ENCODE measurements at regions not wholly inside any gene's neighbourhood (a gene's known extent, or its start where the extent isn't known, plus 50 kb on each side); places are given as distances from the start of the nearest gene placed in this dataset.

- Histone ChIP-seq H3K36me3 (ENCODE audit: insufficient read depth, low read length) (no peaks in the 10 kb centered on the region), H3K9ac (ENCODE audit: low read length) (no peak overlapping the region), H3K9me2 (ENCODE audit: insufficient read depth, low read length) (no peaks in the 10 kb centered on the region), H3K27ac (ENCODE audit: low read length) (no peak overlapping the region), H3K9me3 (ENCODE audit: low read length) (no peaks in the 10 kb centered on the region), H4K20me1 (ENCODE audit: insufficient read depth) (no peaks in the 10 kb centered on the region), H3K4me3 (ENCODE audit: low read length) (no peak overlapping the region), H3K27me3 (ENCODE audit: insufficient read depth, low read depth, low read length) (no peaks in the 10 kb centered on the region), H2AFZ (ENCODE audit: low read depth, low read length) (no peak overlapping the region), H3F3A (ENCODE audit: insufficient read depth, low read length, poor library complexity, severe bottlenecking) (no peaks in the 10 kb centered on the region), H3K4me2 (ENCODE audit: low read length) (no peak overlapping the region), H3K79me2 (replicated peaks; ENCODE audit: insufficient read depth, low read length) (no peaks in the 10 kb centered on the region)
- no peak for TF ChIP-seq POLR2AphosphoS5 (IDR thresholded peaks at IDR 0.05)
- no peak for TF ChIP-seq MXI1 (conservative IDR thresholded peaks at IDR 0.05; ENCODE audit: poor library complexity, severe bottlenecking)
- no peak for TF ChIP-seq CTCF (IDR thresholded peaks at IDR 0.05; ENCODE audit: poor library complexity, severe bottlenecking)
- TF ChIP-seq TAF1 (IDR thresholded peaks at IDR 0.05; ENCODE audit: low read depth): no peak
- no peak for TF ChIP-seq SMC3 (conservative IDR thresholded peaks at IDR 0.05; ENCODE audit: poor library complexity)
- no peak for TF ChIP-seq EZH2 (IDR thresholded peaks at IDR 0.05; ENCODE audit: borderline replicate concordance, insufficient read depth, low read length, poor library complexity, severe bottlenecking)
- TF ChIP-seq REST (IDR thresholded peaks at IDR 0.05; ENCODE audit: borderline replicate concordance): no peak
These were observed 182.5 kb upstream of the NPY2R start for GRCh38 chr4:155025762-155026457.

GRCh38 chr4:155026715-155027114 is 181.7 kb upstream of the NPY2R start:
- Histone ChIP-seq H3K79me2 (replicated peaks; ENCODE audit: insufficient read depth, low read length) (no peaks in the 10 kb centered on the region), H3K9ac (ENCODE audit: low read length) (no peak overlapping the region), H3K9me3 (ENCODE audit: low read length) (no peaks in the 10 kb centered on the region), H2AFZ (ENCODE audit: low read depth, low read length) (no peak overlapping the region), H3K4me2 (ENCODE audit: low read length) (no peak overlapping the region), H4K20me1 (ENCODE audit: insufficient read depth) (no peaks in the 10 kb centered on the region), H3K27me3 (ENCODE audit: insufficient read depth, low read depth, low read length) (no peaks in the 10 kb centered on the region), H3K36me3 (ENCODE audit: insufficient read depth, low read length) (no peaks in the 10 kb centered on the region), H3K9me2 (ENCODE audit: insufficient read depth, low read length) (no peaks in the 10 kb centered on the region), H3F3A (ENCODE audit: insufficient read depth, low read length, poor library complexity, severe bottlenecking) (no peaks in the 10 kb centered on the region), H3K27ac (ENCODE audit: low read length) (no peak overlapping the region), H3K4me3 (ENCODE audit: low read length) (no peak overlapping the region)
- TF ChIP-seq EP300 (conservative IDR thresholded peaks at IDR 0.05; ENCODE audit: poor library complexity, severe bottlenecking) (no peak), TAF1 (IDR thresholded peaks at IDR 0.05; ENCODE audit: low read depth) (no peak), REST (IDR thresholded peaks at IDR 0.05; ENCODE audit: borderline replicate concordance) (no peak), CTCF (IDR thresholded peaks at IDR 0.05; ENCODE audit: poor library complexity, severe bottlenecking) (no peak), RAD21 (conservative IDR thresholded peaks at IDR 0.05) (no peak), SMC3 (conservative IDR thresholded peaks at IDR 0.05; ENCODE audit: poor library complexity) (no peak), EZH2 (IDR thresholded peaks at IDR 0.05; ENCODE audit: borderline replicate concordance, insufficient read depth, low read length, poor library complexity, severe bottlenecking) (no peak), POLR2AphosphoS5 (IDR thresholded peaks at IDR 0.05) (no peak), MXI1 (conservative IDR thresholded peaks at IDR 0.05; ENCODE audit: poor library complexity, severe bottlenecking) (no peak)
